GM12878 (cell line): ENCODE measurements at regions not wholly inside any gene's neighbourhood (a gene's known extent, or its start where the extent isn't known, plus 50 kb on each side); places are given as distances from the start of the nearest gene placed in this dataset.
A peak's percentile ranks its signal among the peaks of the same experiment; 100 is the strongest.

ENCODE experiments used
- ATF7 ChIP-seq: fragments of 450-650 bp; IDR thresholded peaks from 2 replicates; pipeline ENCODE4 v1.6.1; 2016; ENCODE audit warnings: low read depth, mild to moderate bottlenecking
- CHD1 ChIP-seq: IDR thresholded peaks from 2 replicates; pipeline ENCODE4 v1.6.1; 2012; ENCODE audit warnings: low read depth, low read length, improper control_type of control experiment
- CREM ChIP-seq: IDR thresholded peaks from 2 replicates; pipeline ENCODE4 v1.6.1; 2014; ENCODE audit warnings: antibody characterized with exemption, low read depth
- CTCF ChIP-seq, 3 experiments: IDR thresholded peaks in 2 of 3; conservative IDR thresholded peaks in 1 of 3; 2 replicates each; pipeline ENCODE4 v1.5.1; 2011; ENCODE audit warnings: low read depth in 3 of 3, low read length in 3 of 3, mild to moderate bottlenecking in 3 of 3, control low read depth in 2 of 3, moderate library complexity in 2 of 3, inconsistent platforms in 1 of 3, mixed read lengths in 1 of 3; ENCODE audit not compliant: control insufficient read depth in 2 of 3, insufficient read depth in 1 of 3; ENCODE audit errors: extremely low read depth in 1 of 3
- EZH2 ChIP-seq: IDR thresholded peaks from 2 replicates; pipeline ENCODE4 v1.6.1; 2012; ENCODE audit warnings: low read depth, mild to moderate bottlenecking, control low read depth, inconsistent platforms, low read length, borderline replicate concordance; ENCODE audit not compliant: control insufficient read depth
- FOS ChIP-seq: IDR thresholded peaks from 3 replicates; pipeline ENCODE4 v1.6.1; 2011; ENCODE audit warnings: borderline replicate concordance; ENCODE audit not compliant: insufficient read length; ENCODE audit errors: extremely low read depth
- HSF1 ChIP-seq: fragments of 150-350 bp; IDR thresholded peaks from 2 replicates; pipeline ENCODE4 v1.6.1; 2014; ENCODE audit warnings: mild to moderate bottlenecking, low read depth, low read length
- IKZF1 ChIP-seq: fragments of 450-650 bp; conservative IDR thresholded peaks from 2 replicates; pipeline ENCODE4 v1.6.1; 2017; ENCODE audit warnings: antibody characterized with exemption, mild to moderate bottlenecking
- MAX ChIP-seq: IDR thresholded peaks from 2 replicates; pipeline ENCODE4 v1.6.1; 2012; ENCODE audit warnings: low read depth, low read length, improper control_type of control experiment
- NFXL1 ChIP-seq: fragments of 450-650 bp; IDR thresholded peaks from 2 replicates; pipeline ENCODE4 v1.6.1; 2017; ENCODE audit warnings: antibody characterized with exemption, mild to moderate bottlenecking, borderline replicate concordance
- PRDM15 ChIP-seq: fragments of 450-650 bp; formaldehyde crosslinking; IDR thresholded peaks from 2 replicates; pipeline ENCODE4 v1.4.0; 2020; ENCODE audit warnings: mild to moderate bottlenecking, moderate library complexity
- SPI1 ChIP-seq: IDR thresholded peaks from 2 replicates; pipeline ENCODE4 v1.6.1; 2011; ENCODE audit warnings: low read depth, mild to moderate bottlenecking, low read length, moderate library complexity, borderline replicate concordance; ENCODE audit not compliant: insufficient read depth
- SREBF2 ChIP-seq: IDR thresholded peaks from 2 replicates; pipeline ENCODE4 v1.6.1; 2012; ENCODE audit warnings: mild to moderate bottlenecking, low read length
- ZBTB11 ChIP-seq: fragments of 450-650 bp; formaldehyde crosslinking; IDR thresholded peaks from 2 replicates; pipeline ENCODE4 v1.5.0; 2022; ENCODE audit warnings: mild to moderate bottlenecking, missing genetic modification characterization

- TF ChIP-seq HSF1, result no peak
- peak; percentile 47 to 68 (median 56) for TF ChIP-seq CTCF (IDR thresholded peaks at IDR 0.05 in 2 of 3, conservative IDR thresholded peaks at IDR 0.05 in 1 of 3; ENCODE audit: control insufficient read depth in 2 of 3, extremely low read depth in 1 of 3, insufficient read depth in 1 of 3, low read depth in 3 of 3, low read length in 3 of 3)
- no peak for TF ChIP-seq MAX
- no peak for TF ChIP-seq CREM
- TF ChIP-seq ATF7, result no peak
- TF ChIP-seq FOS, result no peak
- TF ChIP-seq CHD1, result no peak
- TF ChIP-seq ZBTB11 (CRISPR knock-in tag), result no peak
- TF ChIP-seq SREBF2, result no peak
- no peak for TF ChIP-seq EZH2
- no peak for TF ChIP-seq NFXL1
- peak; percentile 16; the same call in 1 of the 2 replicates for TF ChIP-seq IKZF1
- no peak for TF ChIP-seq SPI1
- TF ChIP-seq PRDM15 (CRISPR knock-in tag), result no peak
These were observed 104.9 kb upstream of the TMPRSS2 start (continued) for GRCh38 chr21:41612674-41613532.
